Fibroblast of lung (primary cell): ENCODE measurements at regions not wholly inside any gene's neighbourhood (a gene's known extent, or its start where the extent isn't known, plus 50 kb on each side); places are given as distances from the start of the nearest gene placed in this dataset.

Experiments
- DNase-seq, 2 donors: peaks; one replicate each; pipeline versions ENCODE4 v3.0.0 to v3.0.0-alpha.2; 2010; ENCODE audit warnings: low read depth in 2 of 2
- H2AFZ ChIP-seq: 2 replicates; pipeline ENCODE4 v1.5.1; 2012; ENCODE audit warnings: low read length, control low read depth, inconsistent platforms
- H3K27ac ChIP-seq: 2 replicates; pipeline ENCODE4 v1.5.1; 2011; ENCODE audit warnings: low read length, control low read depth; ENCODE audit not compliant: insufficient read depth
- H3K27me3 ChIP-seq: 2 replicates; pipeline ENCODE4 v1.5.1; 2011; ENCODE audit warnings: mild to moderate bottlenecking, low read length; ENCODE audit not compliant: control insufficient read depth, insufficient read depth
- H3K36me3 ChIP-seq: 2 replicates; pipeline ENCODE4 v1.5.1; 2011; ENCODE audit warnings: low read length; ENCODE audit not compliant: control insufficient read depth, insufficient read depth
- H3K4me1 ChIP-seq: 2 replicates; pipeline ENCODE4 v1.5.1; 2011; ENCODE audit warnings: low read length; ENCODE audit not compliant: control insufficient read depth, insufficient read depth; ENCODE audit errors: extremely low read depth
- H3K4me2 ChIP-seq: 2 replicates; pipeline ENCODE4 v1.5.1; 2011; ENCODE audit warnings: low read length, control low read depth; ENCODE audit not compliant: insufficient read depth; ENCODE audit errors: extremely low read depth
- H3K4me3 ChIP-seq, 4 experiments: fragments of 200-600 bp in 1 of 4; sonication (generic) in 1 of 4; replicated peaks in 1 of 4; 2 replicates each; pipeline ENCODE4 v1.5.1; 2011 to 2016; ENCODE audit warnings: low read length in 4 of 4, low read depth in 3 of 4, mild to moderate bottlenecking in 3 of 4, control low read depth in 2 of 4, inconsistent platforms in 1 of 4, mixed read lengths in 1 of 4; ENCODE audit not compliant: insufficient read depth in 1 of 4; ENCODE audit errors: control extremely low read depth in 1 of 4
- H3K79me2 ChIP-seq: 2 replicates; pipeline ENCODE4 v1.5.1; 2012; ENCODE audit warnings: mild to moderate bottlenecking, low read length, inconsistent platforms; ENCODE audit not compliant: control insufficient read depth, insufficient read depth
- H3K9ac ChIP-seq: 2 replicates; pipeline ENCODE4 v1.5.1; 2011; ENCODE audit warnings: mild to moderate bottlenecking, low read length, control low read depth; ENCODE audit not compliant: insufficient read depth
- H3K9me3 ChIP-seq: 2 replicates; pipeline ENCODE4 v1.5.1; 2012; ENCODE audit warnings: low read depth, low read length; ENCODE audit not compliant: control insufficient read depth, insufficient read depth
- H4K20me1 ChIP-seq: 2 replicates; pipeline ENCODE4 v1.5.1; 2011; ENCODE audit warnings: low read length; ENCODE audit not compliant: control insufficient read depth, insufficient read depth; ENCODE audit errors: extremely low read depth
- EZH2 ChIP-seq: IDR thresholded peaks from 2 replicates; pipeline ENCODE4 v1.5.1; 2012; ENCODE audit warnings: low read length, control low read depth, mild to moderate bottlenecking; ENCODE audit errors: missing control alignments
- TF ChIP-seq, protein P1 (sequence below), 2 donors: IDR thresholded peaks in 1 of 2; conservative IDR thresholded peaks in 1 of 2; 1 replicate in 1 of 2; 2 replicates in 1 of 2; pipeline ENCODE4 v1.5.1; 2011 to 2012; ENCODE audit warnings: low read length in 2 of 2, control low read depth in 1 of 2, inconsistent platforms in 1 of 2, low read depth in 1 of 2, mild to moderate bottlenecking in 1 of 2

DNA sequence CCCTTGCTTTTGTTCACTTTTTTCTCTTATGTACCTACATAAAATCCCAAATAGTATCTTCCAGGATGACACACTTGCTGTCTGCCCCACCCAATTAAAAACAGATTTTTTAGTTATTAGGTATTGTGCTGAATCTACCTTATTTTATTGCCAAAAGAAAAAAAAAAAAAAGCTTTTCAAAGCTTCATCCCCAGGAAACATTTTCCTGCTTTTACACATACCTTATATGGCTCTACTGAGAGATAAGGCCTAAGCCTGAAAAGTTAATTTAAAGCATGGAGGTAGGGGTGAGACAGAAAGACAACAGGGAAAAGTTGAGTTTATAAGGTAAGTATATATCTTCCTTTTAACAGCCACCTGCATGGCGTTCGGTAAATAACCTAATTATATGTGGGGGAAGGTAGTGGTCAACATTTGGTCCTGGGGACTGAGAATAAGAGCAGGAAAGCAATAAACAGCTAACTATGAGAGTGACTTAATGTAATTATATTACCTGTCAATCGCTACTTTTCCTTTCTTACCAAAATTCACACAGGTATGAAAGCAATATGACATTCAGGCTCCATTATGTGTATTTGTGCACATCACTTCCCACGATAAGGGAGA, 54.6 kb upstream of the BOLA1 start:
- Histone ChIP-seq H3K9ac (peak overlapping the region; percentile 7), H3K36me3 (no peaks in the 10 kb centered on the region), H3K27ac (peak overlapping the region; percentile 8), H3K4me1 (peaks cover 12% of the 10 kb centered on the region), H3K4me2 (peak overlapping the region; percentile 58), H3K9me3 (no peaks in the 10 kb centered on the region), H3K27me3 (no peaks in the 10 kb centered on the region), H3K79me2 (peaks cover 53% of the 10 kb centered on the region), H2AFZ (no peak overlapping the region), H4K20me1 (no peaks in the 10 kb centered on the region), H3K4me3 (peak overlapping the region in 3 of 4 experiments; percentile 66 to 82 (median 79))
- TF ChIP-seq, protein P1, sequence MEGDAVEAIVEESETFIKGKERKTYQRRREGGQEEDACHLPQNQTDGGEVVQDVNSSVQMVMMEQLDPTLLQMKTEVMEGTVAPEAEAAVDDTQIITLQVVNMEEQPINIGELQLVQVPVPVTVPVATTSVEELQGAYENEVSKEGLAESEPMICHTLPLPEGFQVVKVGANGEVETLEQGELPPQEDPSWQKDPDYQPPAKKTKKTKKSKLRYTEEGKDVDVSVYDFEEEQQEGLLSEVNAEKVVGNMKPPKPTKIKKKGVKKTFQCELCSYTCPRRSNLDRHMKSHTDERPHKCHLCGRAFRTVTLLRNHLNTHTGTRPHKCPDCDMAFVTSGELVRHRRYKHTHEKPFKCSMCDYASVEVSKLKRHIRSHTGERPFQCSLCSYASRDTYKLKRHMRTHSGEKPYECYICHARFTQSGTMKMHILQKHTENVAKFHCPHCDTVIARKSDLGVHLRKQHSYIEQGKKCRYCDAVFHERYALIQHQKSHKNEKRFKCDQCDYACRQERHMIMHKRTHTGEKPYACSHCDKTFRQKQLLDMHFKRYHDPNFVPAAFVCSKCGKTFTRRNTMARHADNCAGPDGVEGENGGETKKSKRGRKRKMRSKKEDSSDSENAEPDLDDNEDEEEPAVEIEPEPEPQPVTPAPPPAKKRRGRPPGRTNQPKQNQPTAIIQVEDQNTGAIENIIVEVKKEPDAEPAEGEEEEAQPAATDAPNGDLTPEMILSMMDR (conservative IDR thresholded peaks at IDR 0.05 in 1 of 2, IDR thresholded peaks at IDR 0.05 in 1 of 2; ENCODE audit: low read depth in 1 of 2, low read length in 2 of 2) = no peak
- TF ChIP-seq EZH2 = no peak
- DNase-seq = no peak

DNA sequence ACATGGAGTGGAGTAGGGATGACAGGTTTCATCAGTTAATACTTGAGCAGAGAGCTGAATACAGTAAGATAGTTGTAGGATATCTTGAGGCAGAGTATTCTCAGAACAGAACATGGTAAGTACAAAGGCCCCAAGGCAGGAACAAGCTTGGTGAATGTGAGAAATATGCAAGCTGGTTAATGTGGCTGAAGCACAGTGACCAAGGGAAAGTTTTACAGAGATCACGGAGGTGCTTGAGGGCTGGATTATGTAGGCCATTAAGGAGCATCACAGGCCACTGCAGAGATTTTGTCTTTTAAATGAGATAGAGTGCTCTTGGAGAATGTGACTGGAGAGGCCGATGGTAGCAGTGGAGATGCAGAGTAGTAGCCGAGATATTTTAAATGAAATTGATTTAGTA, 54.0 kb upstream of the BOLA1 start:
- no peaks in the 10 kb centered on the region for H4K20me1 ChIP-seq
- TF ChIP-seq, protein P1 (conservative IDR thresholded peaks at IDR 0.05 in 1 of 2, IDR thresholded peaks at IDR 0.05 in 1 of 2; ENCODE audit: low read depth in 1 of 2, low read length in 2 of 2) = no peak
- no peak for TF ChIP-seq EZH2
- no peak overlapping the region for H3K9ac ChIP-seq
- H3K79me2 ChIP-seq = peaks cover 57% of the 10 kb centered on the region
- H2AFZ ChIP-seq = no peak overlapping the region
- no peaks in the 10 kb centered on the region for H3K27me3 ChIP-seq
- no peaks in the 10 kb centered on the region for H3K9me3 ChIP-seq
- H3K27ac ChIP-seq = no peak overlapping the region
- H3K4me2 ChIP-seq = peak overlapping the region; percentile 54
- peaks cover 12% of the 10 kb centered on the region for H3K4me1 ChIP-seq
- peak in 1 of 2 donors; percentile 3 for DNase-seq
- H3K4me3 ChIP-seq = peak overlapping the region in 3 of 4 experiments; percentile 0 to 82 (median 79)
- no peaks in the 10 kb centered on the region for H3K36me3 ChIP-seq

DNA sequence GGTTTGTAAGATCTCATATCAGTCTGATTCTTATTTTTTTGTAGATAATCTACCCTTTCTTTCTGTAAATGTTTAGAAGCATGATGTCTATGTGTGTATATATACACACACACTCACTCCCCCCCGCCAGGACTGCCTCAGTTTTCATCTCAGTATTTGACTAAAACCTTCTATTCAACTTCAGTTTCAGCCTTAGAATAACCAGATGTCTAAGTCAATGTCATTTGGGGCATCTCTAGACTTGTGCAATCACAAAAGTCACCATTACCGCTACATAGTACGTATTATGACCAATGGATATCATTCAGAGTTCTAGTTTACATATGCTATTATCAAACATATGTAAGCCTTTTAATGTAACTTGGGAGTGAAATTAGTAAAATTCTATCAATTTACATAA, 53.3 kb upstream of the BOLA1 start:
- Histone ChIP-seq H3K79me2 (peaks cover 57% of the 10 kb centered on the region), H3K27ac (no peak overlapping the region), H3K9ac (no peak overlapping the region), H4K20me1 (no peaks in the 10 kb centered on the region), H3K36me3 (no peaks in the 10 kb centered on the region), H3K27me3 (no peaks in the 10 kb centered on the region), H3K4me2 (no peak overlapping the region), H3K9me3 (no peaks in the 10 kb centered on the region), H2AFZ (no peak overlapping the region), H3K4me3 (peak overlapping the region in 1 of 4 experiments; percentile 82), H3K4me1 (peaks cover 12% of the 10 kb centered on the region)
- no peak for TF ChIP-seq EZH2
- TF ChIP-seq, protein P1 (conservative IDR thresholded peaks at IDR 0.05 in 1 of 2, IDR thresholded peaks at IDR 0.05 in 1 of 2; ENCODE audit: low read depth in 1 of 2, low read length in 2 of 2) = no peak
- peak in 1 of 2 donors; percentile 2 for DNase-seq
